ENCODE measurements at regions not wholly inside any gene's neighbourhood (a gene's known extent, or its start where the extent isn't known, plus 50 kb on each side); places are given as distances from the start of the nearest gene placed in this dataset.

- TF ChIP-seq, protein P1, sequence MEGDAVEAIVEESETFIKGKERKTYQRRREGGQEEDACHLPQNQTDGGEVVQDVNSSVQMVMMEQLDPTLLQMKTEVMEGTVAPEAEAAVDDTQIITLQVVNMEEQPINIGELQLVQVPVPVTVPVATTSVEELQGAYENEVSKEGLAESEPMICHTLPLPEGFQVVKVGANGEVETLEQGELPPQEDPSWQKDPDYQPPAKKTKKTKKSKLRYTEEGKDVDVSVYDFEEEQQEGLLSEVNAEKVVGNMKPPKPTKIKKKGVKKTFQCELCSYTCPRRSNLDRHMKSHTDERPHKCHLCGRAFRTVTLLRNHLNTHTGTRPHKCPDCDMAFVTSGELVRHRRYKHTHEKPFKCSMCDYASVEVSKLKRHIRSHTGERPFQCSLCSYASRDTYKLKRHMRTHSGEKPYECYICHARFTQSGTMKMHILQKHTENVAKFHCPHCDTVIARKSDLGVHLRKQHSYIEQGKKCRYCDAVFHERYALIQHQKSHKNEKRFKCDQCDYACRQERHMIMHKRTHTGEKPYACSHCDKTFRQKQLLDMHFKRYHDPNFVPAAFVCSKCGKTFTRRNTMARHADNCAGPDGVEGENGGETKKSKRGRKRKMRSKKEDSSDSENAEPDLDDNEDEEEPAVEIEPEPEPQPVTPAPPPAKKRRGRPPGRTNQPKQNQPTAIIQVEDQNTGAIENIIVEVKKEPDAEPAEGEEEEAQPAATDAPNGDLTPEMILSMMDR (IDR thresholded peaks at IDR 0.05; ENCODE audit: insufficient read depth, low read depth, low read length, missing control alignments), result no peak
- DNase-seq (ENCODE audit: low read depth), result no peak
- H3K4me3 ChIP-seq (ENCODE audit: low read length), result no peak overlapping the region
Measured at GRCh38 chrX:118197730-118198129, 81.1 kb upstream of the KLHL13 start.

DNA sequence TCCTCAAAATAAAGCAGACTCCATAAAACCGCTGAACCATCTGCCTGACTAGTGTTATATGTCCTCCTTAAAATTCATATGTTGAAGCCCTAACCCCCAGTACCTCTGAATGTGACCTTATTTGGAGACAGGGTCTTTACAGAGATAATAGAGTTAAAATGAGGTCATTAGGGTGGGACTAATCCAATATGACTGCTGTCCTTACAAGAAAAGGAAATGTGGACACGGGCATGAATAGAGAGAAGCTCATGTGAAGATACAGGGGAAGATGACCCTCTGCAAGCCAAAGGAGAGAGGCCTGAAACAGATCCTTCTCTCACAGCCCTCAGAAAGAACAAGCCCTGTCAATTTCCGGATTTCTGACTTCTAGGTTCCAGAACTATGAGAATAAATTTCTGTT, 82.0 kb upstream of the KLHL13 start:
- TF ChIP-seq, protein P1 (IDR thresholded peaks at IDR 0.05; ENCODE audit: insufficient read depth, low read depth, low read length, missing control alignments), result no peak
- no peak for DNase-seq (ENCODE audit: low read depth)
- no peak overlapping the region for H3K4me3 ChIP-seq (ENCODE audit: low read length)

- peak; percentile 5 for DNase-seq (ENCODE audit: low read depth)
- H3K4me3 ChIP-seq (ENCODE audit: low read length), result no peak overlapping the region
- TF ChIP-seq, protein P1 (IDR thresholded peaks at IDR 0.05; ENCODE audit: insufficient read depth, low read depth, low read length, missing control alignments), result no peak
Measured at GRCh38 chrX:118199997-118200396, 83.4 kb upstream of the KLHL13 start.

DNA sequence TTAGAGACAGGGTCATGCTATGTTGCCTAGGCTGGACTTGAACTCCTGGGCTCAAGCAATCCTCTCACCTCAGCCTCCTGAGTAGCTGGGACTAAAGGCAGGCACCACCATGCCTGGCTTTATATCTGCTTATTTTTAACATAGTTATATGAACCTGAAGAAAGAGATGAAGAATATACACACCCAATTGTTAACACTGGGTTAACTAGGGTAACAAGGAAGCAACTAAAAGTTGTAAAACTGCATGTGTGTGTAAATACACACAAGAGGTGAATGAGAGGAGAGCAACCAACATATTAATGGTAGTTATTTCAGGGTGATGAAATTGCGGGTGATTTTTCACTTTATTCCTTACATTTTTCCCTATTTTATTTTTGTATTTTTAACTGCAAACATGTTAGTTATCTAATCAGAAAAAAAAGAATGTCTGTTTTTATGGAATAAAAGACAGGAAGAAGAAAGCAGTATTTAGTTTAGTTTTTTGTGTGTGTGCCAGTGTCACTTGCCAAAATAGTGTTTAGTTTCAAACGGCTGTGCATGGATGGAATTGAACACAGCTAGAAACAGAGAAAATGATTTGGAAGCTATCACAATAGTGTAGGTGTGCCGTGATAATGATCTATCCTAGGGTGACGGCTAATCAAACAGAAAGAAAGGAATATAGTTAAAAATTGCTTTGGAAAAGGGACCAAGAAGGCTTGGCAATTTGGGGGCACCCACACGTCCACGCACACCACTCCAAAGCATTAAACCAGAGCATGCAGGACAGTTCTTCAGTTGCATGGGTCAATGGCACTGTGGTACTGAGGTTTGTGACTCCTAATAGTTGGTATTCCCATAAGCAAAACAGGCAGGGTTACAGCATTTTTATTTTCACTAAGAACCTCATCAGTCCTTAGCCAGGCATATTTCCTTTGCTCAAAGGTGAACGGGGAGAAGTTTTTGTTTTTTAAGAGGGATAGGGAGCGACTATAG, 89.1 kb upstream of the KLHL13 start:
- TF ChIP-seq, protein P1 (IDR thresholded peaks at IDR 0.05; ENCODE audit: insufficient read depth, low read depth, low read length, missing control alignments), result no peak
- no peak for DNase-seq (ENCODE audit: low read depth)
- H3K4me3 ChIP-seq (ENCODE audit: low read length), result no peak overlapping the region

- TF ChIP-seq, protein P1 (IDR thresholded peaks at IDR 0.05; ENCODE audit: insufficient read depth, low read depth, low read length, missing control alignments), result no peak
- no peak overlapping the region for H3K4me3 ChIP-seq (ENCODE audit: low read length)
- no peak for DNase-seq (ENCODE audit: low read depth)
Measured at GRCh38 chrX:118207831-118208453, 91.3 kb upstream of the KLHL13 start.

- TF ChIP-seq, protein P1 (IDR thresholded peaks at IDR 0.05; ENCODE audit: insufficient read depth, low read depth, low read length, missing control alignments), result no peak
- DNase-seq (ENCODE audit: low read depth), result no peak
- H3K4me3 ChIP-seq (ENCODE audit: low read length), result no peak overlapping the region
Measured at GRCh38 chrX:118208481-118208880, 91.9 kb upstream of the KLHL13 start.
